Activated gamma-delta T cell treated with Interleukin-2 at 50 U/mL for 16 hours (primary cell): ENCODE measurements at regions not wholly inside any gene's neighbourhood (a gene's known extent, or its start where the extent isn't known, plus 50 kb on each side); places are given as distances from the start of the nearest gene placed in this dataset.
"Not testable (repeated sequence)": the region's sequence is repeated elsewhere in the genome, so short reads cannot be mapped to it uniquely, and the experiment has no call there.

Experiments used
- DNase-seq: peaks from one replicate; pipeline ENCODE4 v3.0.0-alpha.2; 2020

DNA sequence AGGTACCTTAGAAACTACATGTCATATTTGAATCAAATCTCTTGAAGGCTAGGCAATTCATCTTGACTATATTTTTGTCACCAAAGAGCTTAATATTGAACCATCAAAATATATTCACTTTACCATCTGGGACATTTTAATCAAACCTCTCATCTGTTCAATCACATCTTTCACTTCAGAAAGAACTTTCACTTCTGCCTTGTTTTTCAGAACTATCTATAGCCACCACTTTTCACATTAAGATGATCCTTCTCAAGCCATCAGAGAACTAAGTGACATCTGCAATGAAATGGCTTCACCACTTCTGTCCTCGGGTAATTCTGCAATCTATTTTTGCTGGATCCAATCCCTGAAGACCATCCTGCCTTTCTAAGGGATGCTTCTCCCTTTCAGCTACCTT is 57.8 kb downstream of the OR2B2 start:
- DNase-seq: no peak

DNA sequence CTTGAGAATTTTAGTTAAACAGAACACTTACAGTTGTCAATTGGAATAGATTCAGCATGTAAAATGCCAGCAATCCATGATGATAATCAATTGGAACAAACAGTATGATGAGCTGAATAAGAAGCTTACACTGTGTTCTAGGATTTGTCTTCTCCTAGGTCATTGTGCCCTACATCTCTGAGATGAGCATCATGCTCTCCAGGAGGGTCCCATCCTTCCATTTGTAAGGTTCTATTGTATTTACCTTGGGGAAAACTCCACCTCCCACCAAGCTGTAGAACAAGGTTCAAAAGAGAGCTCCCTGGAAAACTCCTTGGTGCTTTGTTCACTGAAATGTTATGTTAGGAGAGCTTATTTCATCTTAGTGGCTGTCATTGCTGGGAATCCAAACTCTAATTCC is 60.8 kb downstream of the OR2B2 start:
- DNase-seq: no peak

DNA sequence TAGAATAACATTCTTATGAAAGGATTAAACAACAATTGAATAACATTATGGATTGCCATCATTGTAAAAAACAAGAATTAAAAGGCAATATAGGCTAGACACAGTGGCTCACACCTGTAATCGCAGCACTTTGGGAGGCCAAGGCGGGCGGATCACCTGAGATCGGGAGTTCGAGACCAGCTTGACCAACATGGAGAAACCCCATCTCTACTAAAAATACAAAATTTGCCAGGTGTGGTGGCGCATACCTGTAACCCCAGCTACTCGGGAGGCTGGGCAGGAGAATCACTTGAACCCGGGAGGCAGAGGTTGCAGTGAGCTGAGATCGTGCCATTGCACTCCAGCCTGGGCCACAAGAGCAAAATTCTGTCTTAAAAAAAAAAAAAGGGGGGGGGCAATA is 63.2 kb downstream of the OR2B2 start:
- not testable (repeated sequence) for DNase-seq

DNA sequence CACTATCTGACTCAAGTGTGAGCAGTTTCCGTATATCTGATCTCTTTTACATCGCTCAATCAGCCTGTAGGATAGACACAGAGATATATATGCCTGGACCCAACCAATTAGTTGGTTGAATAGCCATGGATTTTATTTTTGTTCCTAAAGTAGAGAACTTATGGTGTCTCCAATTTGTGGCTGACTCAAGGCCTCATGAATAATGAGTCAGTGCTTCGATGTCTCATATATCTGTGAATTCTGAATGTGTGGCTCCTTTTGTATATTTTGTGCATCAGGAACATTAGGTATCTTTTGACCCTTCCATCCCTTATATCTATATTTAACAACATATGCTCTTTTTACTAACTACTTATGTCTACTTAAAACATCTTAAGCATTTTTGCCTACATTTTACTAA is 64.5 kb downstream of the OR2B2 start:
- no peak for DNase-seq

DNA sequence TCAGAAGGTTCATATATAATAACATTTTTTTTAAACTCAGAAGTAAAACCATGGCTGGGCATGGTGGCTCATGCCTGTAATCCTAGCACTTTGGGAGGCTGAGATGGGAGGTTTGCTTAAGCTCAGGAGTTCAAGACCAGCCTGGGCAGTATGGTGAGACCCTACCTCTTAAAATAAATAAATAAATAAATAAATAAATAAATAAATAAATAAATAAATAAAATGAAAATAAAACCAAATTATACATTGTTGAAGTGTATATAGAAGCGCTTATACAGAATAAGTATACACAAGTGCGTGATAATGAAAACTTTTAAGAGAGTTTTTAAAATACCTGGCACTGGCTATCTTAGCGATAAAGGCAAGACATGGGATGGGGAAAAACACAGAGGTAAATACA is 71.6 kb downstream of the OR2B2 start:
- DNase-seq: no peak

DNA sequence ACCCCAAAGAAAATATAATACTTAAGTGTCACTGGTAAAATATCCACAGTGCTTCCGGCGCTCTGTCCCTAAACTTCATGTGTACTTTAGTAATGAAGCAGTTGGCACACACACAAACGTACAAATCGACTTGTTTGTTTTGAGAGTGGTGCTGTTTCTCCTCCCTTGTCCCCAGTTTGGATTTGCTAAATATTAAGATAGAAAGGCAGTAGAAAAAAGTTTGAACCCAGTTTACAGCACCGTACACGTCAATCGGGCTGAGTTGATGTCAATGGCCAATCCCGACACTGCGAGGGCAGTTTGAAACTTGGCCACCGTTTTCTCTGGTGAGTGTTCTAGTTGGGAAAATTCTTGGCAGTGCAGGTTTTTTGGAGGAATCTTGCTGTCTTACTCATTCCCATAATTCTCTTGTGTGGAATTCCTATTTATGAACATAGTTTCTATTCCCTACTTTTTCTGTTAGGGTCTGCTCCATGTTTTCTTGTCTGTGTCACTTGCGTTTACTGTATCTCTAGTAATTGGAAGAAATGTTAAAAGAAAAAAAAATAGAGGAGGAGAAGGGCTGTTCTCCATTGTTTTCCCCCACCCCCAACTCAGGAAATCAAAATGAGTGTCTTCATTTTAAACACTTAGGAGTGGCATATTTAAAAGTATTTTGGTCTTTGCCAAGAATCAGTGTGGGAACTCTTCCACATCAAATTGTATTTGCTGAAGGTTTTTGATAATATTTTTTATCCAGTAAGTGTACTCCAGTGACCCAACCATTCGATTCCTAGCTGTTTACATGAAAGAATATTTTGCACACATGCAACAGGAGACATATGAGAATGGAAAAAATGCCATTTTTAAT is 72.3 kb downstream of the OR2B2 start:
- no peak for DNase-seq

DNA sequence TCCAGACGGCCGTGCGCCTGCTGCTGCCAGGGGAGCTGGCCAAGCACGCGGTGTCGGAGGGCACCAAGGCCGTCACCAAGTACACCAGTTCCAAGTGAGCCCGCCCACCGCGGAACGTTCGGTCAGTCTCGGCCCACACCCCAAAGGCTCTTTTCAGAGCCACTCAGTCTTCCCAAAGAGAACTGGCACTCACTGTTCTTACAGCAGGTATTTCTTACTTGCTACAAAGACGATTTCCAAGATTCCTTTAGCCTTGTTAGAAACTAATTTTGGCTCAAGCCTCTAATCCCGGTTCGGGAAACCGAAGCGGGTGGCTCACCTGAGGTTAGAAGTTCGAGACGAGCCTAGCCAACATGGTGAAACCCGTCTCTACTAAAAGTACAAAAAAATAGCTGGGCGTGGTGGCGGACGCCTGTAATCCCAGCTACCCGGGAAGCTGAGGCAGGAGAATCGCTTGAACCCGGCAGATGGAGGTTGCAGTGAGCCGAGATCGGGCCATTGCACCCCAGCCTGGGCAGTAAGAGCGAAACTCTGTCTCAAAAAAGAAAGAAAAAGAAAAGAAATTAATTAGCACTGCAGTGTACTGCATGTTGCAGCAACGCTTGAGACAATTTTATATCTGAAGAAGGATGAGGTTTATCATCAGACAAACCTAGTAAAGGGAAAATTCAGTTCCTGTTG is 73.1 kb downstream of the OR2B2 start:
- DNase-seq: no peak

DNA sequence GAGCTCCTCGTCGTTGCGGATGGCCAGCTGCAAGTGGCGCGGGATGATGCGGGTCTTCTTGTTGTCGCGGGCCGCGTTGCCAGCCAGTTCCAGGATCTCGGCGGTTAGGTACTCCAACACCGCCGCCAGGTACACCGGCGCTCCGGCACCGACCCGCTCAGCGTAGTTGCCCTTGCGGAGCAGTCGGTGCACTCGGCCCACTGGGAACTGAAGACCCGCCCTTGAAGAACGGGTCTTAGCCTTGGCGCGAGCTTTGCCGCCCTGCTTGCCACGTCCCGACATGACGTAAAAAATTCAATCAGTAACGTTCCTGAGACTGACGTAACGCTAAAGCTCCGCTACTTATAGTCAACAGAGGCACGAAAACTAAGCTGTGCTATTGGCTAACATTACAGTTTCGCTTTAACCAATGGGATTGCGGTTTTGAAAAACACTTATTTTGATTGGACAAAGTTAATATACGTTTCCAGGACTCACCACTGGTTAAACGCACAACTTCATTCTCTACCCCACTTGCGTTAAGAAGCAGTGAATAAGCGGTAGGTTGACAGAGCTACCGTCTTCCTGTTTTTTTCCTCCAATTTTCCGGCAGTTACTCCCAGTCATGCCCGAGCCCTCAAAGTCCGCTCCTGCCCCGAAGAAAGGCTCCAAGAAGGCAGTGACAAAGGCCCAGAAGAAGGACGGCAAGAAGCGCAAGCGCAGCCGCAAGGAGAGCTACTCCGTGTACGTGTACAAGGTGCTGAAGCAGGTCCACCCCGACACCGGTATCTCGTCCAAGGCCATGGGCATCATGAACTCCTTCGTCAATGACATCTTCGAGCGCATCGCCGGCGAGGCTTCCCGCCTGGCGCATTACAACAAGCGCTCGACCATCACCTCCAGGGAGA is 73.9 kb downstream of the OR2B2 start:
- peak; percentile 70 for DNase-seq

DNA sequence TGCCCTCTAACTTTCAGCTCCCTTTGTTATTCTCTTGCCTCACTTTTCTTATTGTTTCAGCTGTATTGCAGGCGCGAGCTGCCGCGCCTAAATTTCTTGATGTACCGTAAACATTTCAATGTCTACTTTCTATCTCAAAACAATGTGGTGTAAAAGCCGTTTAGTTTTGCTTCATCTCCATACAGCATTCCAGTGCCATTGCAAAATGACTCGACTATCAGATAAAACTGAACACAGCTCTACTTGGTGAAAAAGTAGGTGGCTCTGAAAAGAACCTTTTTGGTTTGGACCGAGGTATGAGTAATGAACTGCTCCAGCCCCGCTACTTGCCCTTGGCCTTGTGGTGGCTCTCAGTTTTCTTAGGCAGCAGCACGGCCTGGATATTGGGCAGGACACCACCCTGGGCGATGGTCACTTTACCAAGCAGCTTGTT is 74.6 kb downstream of the OR2B2 start:
- DNase-seq: no peak

DNA sequence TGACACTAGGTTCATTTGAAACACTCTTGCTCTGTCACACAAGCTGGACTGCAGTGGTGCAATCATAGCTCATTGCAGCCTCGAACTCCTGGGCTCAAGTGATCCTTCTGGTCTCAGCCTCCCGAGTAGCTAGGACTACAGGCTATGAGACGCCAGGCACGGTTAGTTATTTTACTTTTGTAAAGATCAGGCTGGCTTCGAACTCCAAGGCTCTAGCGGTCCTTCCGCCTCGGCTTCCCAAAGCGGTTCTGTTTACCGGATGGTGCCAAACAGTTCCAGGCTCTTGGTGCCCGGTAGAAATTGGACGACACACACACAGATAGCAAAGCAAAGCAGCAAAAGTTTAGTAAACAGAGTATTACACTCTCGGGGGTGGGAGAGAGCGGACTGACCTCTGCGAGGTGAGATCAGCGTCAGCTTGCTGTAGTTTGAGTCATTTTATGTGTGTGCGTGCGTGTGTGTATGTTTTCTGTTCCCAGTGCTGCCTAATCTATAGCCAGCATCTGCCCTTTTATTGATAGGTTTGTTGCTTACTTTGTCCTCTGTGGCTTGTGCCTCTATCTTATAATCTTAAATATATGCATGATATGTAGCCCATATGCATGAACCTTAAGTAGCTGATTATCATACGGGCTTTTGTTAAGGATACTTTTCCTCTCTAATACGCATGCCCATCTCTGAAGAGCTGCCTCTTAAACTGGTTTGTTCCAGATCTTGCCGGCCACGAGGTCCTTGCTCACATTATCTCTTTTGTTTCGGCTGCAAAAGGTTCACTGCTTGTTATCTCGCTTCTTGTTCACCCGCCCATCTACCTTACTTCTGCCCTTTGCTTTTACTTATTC is 75.2 kb downstream of the OR2B2 start:
- DNase-seq: peak; percentile 44

DNA sequence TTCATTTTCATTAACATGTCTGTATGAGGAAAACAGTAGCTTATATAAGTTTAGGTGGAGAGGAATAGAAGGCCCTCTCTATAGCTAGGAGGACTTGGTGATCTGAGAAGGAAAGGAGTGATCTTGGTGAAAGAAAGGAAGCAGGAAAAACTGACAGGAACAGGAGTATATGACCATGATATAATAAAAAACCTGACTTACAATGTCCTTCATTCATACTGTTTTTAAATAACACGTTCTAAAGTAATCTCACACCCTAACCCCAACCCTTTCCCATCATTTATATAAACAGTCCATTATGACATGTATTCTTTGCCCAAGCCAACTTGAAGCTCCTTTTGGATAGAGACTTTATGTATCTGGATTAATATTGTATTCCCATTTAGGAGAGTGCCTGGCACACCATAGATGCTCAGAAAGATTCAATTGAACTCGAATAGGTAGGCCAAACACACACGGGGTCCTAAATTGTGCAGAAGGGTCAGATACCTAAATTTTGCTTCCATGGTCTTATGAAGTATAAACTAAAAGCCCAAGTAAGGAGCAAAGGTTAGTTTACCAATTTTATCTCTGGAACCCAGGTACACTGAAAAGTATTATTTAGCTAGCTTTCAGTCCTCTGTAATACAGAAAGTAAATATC is 75.9 kb downstream of the OR2B2 start:
- DNase-seq: no peak

DNA sequence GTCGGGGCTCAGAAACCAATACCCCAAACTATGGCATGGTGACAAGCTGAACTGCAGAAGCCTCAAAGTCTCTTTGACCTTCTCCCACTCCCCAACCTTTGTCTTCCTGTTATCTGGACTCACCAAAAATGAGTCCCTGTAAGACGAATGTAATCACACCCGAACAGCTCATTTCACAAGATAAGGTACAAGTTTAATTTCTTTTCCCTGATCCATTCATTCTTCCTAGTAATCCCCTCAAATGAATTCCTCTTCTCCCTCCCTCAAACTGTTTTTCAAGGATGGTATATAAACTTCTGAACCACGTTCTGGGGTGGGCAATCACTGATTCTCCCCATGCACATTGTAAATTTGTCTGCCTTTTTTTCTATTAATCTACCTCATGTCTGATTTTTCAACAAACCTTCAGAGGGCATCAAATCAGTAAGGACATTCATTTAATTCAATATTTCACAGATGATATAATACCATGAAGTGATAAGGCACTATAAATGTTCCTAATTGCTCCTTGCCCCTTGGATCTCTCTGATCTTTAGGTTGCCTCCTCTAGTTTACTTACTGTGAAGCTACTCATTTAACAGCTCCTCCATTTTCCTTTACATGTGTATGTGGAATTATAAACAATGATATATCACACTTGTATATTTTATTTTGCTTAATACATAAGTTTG is 77.2 kb downstream of the OR2B2 start:
- DNase-seq: no peak

DNA sequence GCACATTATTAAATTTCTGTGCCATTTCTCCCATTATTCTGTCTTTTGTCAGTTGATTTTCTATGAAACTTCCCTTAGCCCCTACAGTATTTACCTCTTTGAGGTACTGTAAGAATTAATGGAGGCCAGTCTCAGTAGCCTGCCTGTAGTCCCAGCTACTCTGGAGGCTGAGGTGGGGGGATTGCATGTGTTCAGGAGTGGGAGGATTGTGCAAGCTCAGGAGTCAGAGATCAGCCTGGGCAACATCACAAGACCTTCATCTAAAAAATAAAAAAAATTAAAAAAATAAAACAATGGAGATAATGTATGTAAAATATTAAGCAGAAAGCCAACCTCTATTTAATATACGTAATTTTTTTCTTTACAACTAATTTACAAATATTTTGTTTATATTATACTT is 77.8 kb downstream of the OR2B2 start:
- no peak for DNase-seq

DNA sequence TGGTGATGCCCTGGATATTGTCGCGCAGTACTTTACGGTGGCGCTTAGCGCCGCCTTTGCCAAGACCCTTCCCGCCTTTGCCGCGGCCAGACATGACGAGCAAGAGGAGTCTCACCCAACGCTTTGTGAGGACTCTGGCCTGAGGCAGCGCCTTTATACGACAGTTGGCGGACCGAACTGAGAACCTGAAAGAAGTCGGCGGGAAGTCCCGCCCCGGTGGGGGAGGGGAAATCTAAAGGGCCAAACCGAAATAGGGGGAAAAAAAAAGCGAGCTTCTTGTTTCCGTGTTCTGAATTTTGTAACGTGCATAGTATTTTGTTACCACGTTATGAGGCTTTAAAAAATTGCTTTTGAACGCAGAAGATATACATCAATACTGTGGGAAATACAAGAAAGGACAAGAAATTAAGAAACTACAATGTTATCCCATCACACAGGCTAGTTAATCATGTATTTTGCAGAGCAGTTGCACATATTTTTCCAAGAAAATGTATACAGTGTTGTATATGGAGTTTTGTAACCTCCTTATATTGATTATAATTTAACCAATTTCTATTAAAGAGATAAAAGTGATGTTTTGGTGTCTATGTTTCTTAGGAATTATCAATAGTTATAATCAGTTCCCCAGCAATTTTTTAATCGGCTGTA is 80.6 kb downstream of the OR2B2 start:
- peak; percentile 63 for DNase-seq

DNA sequence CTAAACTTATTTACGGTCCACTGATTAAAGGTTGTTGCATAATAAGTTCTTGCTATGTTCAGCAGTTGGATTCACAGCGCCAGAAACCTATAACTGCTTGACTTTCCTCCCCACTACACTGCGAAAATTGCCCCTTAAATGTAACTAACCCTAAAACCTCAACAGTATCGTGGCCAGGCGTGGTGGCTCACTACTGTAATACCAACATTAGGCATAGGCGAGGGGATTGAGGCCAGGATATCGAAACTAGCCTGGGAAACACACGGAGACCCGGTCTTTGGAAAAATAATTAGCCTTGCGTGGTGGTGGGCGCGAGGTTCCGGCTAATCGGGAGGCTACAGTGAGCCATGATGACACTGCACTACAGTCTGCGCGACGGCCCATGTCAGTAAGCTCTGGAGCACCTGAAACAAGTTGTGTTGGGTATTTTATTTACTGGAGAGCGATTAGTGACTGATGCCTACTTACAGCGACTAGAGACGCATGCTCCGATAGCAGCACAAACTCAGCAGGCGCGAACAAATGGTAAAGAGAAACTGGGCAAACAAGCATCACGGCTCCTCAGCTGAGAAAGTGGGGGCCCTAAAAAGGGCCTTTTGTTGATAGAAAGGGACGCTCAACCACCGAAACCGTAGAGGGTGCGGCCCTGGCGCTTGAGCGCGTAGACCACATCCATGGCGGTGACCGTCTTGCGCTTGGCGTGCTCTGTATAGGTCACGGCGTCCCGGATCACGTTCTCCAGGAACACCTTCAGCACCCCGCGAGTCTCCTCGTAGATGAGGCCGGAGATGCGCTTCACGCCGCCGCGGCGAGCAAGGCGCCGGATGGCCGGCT is 81.4 kb downstream of the OR2B2 start:
- peak; percentile 50 for DNase-seq

DNA sequence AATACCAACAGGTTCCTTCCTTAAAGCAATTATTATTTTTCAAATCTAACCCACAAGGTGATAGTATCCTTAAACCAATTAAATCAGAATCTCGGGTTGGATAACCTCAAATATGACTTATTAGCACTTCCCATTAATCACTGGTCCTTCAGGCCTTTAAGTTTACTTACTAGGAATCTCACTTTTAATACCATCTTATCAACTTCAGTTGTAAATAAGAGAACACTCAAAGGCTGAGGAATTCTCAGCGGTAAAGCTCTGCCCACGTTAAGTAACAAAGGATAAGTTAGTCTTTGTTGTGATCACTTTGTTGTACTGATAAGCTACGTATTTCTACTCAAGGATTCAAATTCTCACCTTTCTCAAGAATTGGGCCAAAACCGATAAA is 82.0 kb downstream of the OR2B2 start:
- no peak for DNase-seq

DNA sequence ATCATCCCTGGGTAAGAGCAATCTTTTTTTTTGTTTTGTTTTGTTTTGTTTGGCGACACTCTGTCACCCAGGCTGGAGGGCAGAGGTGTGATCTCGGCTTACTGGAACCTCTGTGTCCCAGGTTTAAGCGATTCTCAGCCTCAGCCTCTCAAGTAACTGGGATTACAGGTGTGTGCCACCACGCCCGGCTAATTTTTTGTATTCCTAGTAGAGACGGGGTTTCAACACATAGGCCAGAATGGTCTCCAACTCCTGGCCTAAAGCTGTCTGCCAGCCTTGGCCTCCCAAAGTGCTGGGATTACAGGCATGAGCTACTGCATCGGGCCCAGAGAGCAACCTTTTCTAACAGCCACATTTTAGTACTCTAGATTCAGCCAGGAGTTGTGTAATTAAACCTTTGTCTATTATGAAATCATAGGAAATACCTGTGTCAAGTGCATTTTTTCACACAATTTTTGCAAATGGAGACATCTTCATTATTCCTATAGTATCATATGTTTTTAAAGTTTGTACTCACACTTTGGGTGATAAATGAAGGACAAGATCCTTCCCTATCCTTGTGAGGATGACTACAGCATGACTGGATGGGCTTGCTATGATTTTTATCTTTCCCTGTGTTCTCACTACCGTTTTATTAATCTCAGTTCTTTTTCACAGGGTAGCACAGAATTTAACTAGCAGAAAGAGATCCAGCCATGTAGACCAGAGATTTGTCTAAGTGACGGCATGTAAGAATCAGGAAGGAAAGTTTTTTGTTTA is 82.6 kb downstream of the OR2B2 start:
- no peak for DNase-seq

DNA sequence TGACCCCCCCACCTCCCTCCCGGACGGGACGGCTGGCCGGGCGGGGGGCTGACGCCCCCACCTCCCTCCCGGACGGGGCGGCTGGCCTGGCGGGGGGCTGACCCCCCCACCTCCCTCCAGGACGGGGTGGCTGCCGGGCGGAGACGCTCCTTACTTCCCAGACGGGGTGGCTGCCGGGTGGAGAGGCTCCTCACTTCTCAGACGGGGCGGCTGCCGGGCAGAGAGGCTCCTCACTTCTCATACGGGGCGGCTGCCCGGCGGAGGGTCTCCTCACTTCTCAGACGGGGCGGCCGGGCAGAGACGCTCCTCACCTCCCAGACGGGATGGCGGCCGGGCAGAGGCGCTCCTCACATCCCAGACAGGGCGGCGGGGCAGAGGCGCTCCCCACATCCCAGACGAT is 84.7 kb downstream of the OR2B2 start:
- DNase-seq: not testable (repeated sequence)

DNA sequence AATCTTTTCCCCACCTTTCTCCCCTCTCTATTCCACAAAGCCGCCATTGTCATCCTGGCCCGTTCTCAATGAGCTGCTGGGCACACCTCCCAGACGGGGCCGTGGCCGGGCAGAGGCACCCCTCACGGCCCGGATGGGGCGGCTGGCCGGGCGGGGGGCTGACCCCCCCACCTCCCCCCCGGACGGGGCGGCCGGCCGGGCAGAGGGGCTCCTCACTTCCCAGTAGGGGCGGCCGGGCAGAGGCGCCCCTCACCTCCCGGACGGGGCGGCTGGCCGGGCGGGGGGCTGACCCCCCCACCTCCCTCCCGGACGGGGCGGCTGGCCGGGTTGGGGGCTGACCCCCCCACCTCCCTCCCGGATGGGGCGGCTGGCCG is 85.6 kb downstream of the OR2B2 start:
- not testable (repeated sequence) for DNase-seq
